Stimulated activated CD4-positive, alpha-beta T cell treated with anti-CD3 and anti-CD28 coated beads, Interleukin-12 subunit alpha, Interleukin-12 subunit beta, amount 100 ng/mL, for 4 hours (primary cell): ENCODE measurements at regions not wholly inside any gene's neighbourhood (a gene's known extent, or its start where the extent isn't known, plus 50 kb on each side); places are given as distances from the start of the nearest gene placed in this dataset.
A peak's percentile ranks its signal among the peaks of the same experiment; 100 is the strongest.

ENCODE experiments used
- DNase-seq: peaks from one replicate; pipeline ENCODE4 v3.0.0-alpha.2; 2020

DNA sequence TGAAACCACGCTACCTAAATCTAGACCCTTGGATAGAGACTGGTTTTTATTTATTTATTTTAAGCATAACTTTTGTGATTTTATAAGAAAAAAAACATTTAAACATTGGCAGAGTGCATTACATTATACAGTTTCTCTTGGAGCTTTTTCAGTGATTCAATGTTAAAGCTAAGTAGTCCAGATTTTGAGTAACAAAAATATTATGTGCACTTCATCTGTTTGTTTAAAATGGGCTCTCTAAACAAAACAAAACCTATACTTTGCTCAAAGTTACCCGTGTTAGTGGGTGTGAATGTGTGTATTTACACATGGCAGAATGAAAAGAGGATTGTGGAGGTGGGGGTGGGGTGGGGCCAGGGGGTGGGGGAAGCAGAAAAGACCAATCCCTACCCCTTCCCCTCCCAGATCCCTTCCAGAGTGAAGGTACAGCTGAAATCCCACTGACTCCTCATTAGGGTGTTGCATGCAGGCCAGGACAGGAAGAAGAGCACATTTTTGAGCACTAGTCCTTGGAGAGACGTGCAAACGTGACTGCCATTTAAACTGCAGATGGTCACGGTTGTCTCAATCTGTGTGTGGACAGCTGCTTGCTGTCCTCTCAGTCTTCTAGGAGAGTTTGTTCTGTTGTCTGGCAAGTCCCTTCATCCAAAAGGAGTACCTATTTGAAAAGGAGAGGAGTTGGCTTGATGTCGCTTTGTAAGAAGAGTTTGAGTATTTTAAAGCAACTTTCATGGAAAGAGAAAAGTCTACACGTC lies 303.0 kb downstream of the ICOS start:
- no peak for DNase-seq

GRCh38 chr2:204240961-204241360 lies 304.3 kb upstream of the PARD3B start:
- DNase-seq, result no peak

DNA sequence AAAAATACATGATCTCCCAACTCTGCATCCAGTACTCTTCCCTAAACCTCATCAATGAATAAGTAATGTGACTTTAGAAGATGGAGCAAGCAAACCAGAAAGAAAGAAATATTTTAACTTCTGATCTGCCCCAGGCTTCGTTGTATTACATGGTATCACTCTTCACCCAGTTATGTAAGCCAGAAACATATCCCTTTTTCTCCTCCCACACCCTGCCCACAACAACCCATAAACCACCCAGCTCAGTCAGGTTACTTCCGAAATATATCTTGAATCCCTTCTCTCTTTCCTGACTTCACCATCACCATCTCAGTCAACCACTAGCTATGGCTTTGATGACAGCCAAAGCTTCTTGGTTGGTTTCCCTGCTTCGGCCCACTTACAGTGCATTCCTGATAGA lies 295.8 kb upstream of the PARD3B start:
- no peak for DNase-seq

DNA sequence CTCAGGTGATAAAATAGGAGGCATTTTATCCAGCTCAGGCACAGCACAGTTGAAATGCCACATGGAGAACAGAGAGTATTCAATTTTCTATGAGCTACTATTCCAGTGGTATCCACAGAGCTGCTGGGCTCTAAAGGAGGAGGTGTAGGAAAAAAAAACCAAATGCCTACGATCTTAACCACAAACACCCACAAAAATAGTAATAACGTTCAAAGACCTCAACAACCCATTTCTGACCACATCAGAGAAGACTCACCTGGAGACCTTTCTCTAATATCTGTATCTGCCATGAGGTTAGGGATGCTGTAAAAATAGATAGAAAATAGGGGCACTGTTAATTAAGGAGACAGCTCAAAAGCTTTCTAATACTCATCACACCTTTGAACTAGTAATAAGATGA lies 294.6 kb upstream of the PARD3B start:
- DNase-seq, result no peak

GRCh38 chr2:204251158-204251997 lies 293.9 kb upstream of the PARD3B start:
- DNase-seq, result no peak

GRCh38 chr2:204251998-204252376 lies 293.3 kb upstream of the PARD3B start:
- no peak for DNase-seq

DNA sequence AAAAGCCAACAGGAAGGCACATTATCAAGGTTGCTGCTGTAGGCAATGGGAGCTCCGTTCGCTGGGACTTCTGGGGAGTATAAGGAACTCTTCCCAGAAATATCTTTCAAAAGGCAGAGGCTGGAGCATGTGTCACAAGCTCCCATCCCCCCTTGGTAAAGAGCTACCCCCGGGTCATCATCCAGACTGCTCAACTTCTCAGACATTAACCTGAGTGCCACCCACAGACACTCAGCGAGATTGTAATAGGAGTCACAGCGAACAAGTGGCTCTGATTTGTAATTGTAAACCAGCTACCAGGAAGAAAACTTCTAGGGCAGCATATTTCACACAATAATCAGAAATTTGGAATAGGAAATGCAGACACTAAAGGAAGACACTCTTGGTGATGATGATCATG lies 290.2 kb upstream of the PARD3B start:
- DNase-seq, result no peak

DNA sequence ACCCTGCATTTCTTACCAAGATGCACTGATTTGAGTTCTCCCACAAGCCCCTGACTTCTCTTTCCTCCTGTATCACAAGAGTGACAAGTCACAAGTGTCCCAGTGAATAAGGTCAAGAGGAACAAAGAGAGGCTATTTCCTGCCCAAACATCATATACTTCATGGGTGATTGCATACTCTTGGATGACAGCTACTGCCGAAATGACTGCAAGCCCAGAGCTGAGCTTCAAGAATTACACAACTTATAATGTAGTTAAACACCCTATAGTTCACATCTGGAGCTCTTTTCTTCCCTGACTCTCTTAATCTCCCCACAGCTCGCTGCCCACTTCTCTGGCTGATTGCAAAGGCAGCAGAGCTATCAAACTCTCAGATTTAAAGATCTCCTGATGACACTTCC lies 289.7 kb upstream of the PARD3B start:
- DNase-seq, result no peak

GRCh38 chr2:204257781-204258180 lies 287.5 kb upstream of the PARD3B start:
- DNase-seq, result no peak

GRCh38 chr2:204258890-204259289 lies 286.4 kb upstream of the PARD3B start:
- no peak for DNase-seq

DNA sequence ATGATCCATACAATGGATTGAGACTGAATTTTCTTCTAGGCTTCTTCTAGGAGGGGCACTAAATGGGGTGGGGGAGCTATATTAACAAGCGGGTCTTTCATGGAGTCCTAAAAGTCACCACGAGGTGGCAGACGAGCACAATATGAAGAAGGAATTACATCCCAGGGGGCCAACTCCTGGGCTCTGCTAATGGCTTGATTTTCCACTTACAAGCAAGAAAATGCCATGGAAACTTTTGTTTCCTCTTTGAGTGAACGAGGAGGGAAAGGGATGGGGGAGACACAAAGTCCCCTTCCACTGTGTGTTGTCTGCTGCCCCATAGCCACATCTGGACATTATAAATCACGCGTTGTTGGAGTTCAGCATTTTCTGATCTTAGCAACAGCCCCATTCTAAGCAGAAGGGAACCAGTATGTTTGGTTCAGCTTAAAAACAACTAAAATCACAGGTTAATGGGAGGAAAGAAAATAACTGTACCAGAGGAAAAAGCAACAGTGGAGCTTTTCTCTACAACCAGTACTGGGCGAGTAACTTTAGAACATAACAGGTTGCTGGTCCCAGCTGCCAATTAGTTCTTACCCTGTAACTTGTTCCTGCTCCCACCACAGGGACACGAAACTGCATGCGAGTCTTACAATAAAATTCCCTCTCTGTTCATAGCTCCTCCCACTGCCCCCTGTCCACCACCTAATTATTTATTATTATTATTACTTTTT lies 285.0 kb upstream of the PARD3B start:
- peak; percentile 12 for DNase-seq

DNA sequence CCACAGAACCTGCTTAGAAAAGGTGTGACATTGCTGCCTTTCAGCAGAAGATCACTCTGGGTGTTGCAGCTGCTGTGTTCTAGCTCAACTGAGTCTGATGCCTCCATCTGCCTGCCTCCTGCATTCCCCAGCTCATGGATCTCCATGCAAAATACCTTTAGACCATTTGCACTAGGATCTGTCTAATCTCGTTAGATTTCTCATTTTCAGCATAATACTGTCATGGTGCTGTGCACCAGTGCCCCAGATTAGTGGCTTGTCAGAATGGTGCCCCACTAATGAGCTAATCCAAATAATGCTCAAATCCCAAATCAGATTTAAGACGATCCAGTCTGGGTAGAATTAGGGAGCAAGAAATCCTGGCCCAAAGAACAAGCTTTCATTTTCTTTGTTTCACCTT lies 284.4 kb upstream of the PARD3B start:
- DNase-seq, result no peak

DNA sequence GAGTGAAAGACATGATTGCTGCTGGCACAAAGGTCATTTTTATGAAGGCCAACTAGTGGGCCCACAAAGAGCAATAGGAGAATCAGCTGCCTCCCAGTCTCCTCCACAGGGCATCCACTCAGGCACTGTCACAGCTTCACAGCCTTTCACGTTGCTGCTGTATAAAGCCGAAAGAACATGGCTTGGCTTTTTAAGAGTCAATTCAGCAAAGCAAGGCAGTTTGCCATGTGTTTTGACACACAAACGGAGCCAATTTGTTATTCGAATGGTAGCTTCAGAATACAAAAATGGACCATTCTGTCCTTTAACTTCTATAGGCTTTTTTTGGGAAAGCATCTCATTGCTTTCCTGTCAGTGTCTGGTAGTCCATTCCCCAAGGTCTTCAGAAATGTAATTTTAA lies 283.4 kb upstream of the PARD3B start:
- no peak for DNase-seq

DNA sequence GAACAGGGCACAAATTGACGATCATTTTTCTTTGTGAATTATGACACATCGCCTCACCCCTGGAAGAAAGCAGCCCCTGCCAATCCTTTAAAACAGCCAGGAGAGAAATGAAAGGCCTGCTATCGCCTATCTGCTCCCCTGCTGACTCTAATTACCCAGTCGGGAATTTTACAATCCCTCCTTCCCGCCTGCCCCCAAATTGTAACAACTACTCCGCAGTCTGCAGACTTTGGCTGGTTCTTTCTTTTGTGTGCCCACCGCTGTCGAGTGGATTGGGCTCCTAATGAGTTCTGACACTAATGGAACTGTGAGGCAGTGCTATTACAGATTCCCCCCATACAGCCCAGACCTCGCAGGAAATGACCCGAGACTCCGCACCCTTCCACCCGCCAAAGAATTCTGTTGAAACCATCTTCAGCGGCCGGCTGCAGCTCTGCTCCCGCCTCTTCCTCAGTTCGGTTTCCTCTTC lies 281.2 kb upstream of the PARD3B start:
- no peak for DNase-seq

DNA sequence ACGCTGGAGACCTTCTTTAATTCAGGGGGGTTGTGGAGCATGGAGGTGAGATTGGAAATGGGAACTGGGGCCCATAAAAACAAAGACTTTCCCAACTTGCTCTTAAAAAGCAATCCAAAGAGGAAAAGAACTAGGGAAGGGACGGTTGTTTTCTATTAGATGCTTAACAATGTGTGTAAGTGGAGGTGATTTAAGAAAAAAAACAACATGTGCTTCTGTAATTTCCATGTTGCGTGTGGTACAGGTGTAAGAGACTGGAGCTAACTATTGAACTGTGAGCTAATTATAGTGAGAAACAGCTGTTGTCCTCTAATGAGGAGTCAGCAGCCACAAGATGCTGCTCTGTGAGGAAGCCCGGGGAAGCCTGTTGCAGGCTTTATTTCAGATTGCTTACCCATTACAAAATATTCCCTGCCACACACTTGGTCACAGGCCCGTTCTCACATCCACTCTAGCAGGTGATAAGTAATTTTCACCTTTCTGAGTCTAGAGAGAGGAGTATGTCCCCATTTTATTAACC lies 280.6 kb upstream of the PARD3B start:
- DNase-seq, result no peak

GRCh38 chr2:204265681-204266181 lies 279.5 kb upstream of the PARD3B start:
- no peak for DNase-seq

DNA sequence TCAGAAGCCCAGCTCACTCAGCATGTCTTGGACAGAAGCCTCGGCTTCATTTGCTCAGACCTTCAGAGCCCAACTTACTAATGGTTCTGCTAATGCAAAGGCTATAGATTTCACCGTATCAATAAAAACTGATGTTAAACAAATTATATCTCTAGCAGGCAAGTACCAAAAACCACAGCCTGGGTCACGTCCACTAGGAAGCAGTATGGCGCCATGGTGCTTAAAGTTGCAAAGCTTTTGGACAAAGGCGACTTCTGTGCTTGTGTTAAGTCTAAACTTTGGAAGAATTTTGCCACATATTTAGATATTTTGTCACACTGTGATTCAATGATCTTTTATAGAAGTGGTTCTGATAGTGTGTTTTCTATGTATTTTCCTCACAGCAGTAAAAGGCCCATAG lies 276.8 kb upstream of the PARD3B start:
- DNase-seq, result no peak

- DNase-seq, result no peak
Observed at GRCh38 chr2:204268971-204269370, 276.3 kb upstream of the PARD3B start.

DNA sequence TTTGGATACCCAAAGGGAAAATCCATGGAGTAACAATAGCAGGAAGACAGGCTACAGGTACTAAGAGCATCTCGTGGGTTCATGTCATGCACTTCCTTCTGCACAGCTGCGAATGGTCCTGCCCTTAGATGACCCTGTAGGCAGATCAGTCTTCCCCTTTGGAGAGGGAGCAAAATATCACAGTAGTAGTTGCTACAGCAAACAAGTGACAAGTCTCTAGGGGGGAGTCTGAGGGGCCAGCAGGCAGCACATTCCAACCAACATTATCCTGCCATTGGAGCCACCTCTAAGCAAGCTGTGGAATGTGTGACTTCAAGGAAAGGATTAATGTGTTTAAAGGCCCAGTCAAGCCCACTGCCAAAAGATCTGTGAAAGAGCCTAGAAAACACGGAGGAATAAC lies 273.2 kb upstream of the PARD3B start:
- DNase-seq, result no peak

GRCh38 chr2:204272610-204273287 lies 272.5 kb upstream of the PARD3B start:
- no peak for DNase-seq

- DNase-seq, result no peak
Observed at GRCh38 chr2:204274429-204274828, 270.8 kb upstream of the PARD3B start.

GRCh38 chr2:204274991-204275390 lies 270.3 kb upstream of the PARD3B start:
- DNase-seq, result no peak

DNA sequence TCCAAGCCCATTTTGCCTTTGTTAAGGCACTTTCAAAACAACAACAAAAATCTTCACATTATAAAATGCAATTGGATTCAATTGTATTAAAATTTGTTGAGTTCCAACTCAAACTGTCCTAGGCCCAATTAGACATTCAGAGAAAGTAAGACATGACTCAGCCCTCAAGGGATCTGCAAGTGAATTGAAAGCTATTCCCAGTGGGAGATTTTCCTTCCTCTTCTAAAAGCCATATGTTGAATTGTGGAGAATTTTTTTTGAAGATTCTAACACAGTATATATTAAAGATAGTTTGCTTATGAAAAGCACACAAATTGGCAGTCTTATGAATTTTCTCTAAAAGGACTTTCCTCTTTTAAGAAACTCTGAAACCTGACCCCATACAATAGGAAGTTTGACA lies 268.0 kb upstream of the PARD3B start:
- DNase-seq, result no peak
